ENCODE measurements at regions not wholly inside any gene's neighbourhood (a gene's known extent, or its start where the extent isn't known, plus 50 kb on each side); places are given as distances from the start of the nearest gene placed in this dataset.

DNA sequence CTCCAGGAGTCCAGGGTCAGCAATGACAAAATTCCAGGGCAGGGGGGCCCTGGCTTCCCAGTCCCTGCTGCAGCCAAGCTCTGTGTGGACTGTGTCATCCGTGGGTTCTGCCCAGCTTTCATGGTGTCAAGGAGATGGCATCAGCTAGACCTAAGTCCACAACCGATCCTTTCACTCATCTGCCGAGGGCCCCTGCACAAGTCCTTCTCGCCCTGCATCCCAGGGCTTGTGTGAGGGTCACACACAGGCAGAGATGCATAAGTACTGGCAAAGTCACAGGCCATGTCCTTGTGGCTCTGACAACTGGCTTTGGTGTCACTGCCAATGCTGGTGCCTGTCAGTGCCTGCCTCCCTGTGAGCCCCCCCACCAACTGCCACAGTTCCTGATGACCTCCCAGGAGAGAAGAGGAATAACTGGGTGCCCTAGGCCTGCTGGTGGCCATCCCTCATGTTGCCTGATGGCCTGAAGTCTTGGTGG, 181.4 kb upstream of the CST7 start:
- TF ChIP-seq, protein P1, sequence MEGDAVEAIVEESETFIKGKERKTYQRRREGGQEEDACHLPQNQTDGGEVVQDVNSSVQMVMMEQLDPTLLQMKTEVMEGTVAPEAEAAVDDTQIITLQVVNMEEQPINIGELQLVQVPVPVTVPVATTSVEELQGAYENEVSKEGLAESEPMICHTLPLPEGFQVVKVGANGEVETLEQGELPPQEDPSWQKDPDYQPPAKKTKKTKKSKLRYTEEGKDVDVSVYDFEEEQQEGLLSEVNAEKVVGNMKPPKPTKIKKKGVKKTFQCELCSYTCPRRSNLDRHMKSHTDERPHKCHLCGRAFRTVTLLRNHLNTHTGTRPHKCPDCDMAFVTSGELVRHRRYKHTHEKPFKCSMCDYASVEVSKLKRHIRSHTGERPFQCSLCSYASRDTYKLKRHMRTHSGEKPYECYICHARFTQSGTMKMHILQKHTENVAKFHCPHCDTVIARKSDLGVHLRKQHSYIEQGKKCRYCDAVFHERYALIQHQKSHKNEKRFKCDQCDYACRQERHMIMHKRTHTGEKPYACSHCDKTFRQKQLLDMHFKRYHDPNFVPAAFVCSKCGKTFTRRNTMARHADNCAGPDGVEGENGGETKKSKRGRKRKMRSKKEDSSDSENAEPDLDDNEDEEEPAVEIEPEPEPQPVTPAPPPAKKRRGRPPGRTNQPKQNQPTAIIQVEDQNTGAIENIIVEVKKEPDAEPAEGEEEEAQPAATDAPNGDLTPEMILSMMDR (IDR thresholded peaks at IDR 0.05) = no peak
- TF ChIP-seq SIN3A (IDR thresholded peaks at IDR 0.05; ENCODE audit: borderline replicate concordance, insufficient read depth, low read depth, low read length) = no peak
- TF ChIP-seq, protein P2, sequence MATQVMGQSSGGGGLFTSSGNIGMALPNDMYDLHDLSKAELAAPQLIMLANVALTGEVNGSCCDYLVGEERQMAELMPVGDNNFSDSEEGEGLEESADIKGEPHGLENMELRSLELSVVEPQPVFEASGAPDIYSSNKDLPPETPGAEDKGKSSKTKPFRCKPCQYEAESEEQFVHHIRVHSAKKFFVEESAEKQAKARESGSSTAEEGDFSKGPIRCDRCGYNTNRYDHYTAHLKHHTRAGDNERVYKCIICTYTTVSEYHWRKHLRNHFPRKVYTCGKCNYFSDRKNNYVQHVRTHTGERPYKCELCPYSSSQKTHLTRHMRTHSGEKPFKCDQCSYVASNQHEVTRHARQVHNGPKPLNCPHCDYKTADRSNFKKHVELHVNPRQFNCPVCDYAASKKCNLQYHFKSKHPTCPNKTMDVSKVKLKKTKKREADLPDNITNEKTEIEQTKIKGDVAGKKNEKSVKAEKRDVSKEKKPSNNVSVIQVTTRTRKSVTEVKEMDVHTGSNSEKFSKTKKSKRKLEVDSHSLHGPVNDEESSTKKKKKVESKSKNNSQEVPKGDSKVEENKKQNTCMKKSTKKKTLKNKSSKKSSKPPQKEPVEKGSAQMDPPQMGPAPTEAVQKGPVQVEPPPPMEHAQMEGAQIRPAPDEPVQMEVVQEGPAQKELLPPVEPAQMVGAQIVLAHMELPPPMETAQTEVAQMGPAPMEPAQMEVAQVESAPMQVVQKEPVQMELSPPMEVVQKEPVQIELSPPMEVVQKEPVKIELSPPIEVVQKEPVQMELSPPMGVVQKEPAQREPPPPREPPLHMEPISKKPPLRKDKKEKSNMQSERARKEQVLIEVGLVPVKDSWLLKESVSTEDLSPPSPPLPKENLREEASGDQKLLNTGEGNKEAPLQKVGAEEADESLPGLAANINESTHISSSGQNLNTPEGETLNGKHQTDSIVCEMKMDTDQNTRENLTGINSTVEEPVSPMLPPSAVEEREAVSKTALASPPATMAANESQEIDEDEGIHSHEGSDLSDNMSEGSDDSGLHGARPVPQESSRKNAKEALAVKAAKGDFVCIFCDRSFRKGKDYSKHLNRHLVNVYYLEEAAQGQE (IDR thresholded peaks at IDR 0.05; ENCODE audit: insufficient read depth in 1 of 2, low read depth in 2 of 2, low read length in 1 of 2) = no peak
- no peak for TF ChIP-seq TCF7L2 (IDR thresholded peaks at IDR 0.05; ENCODE audit: low read depth, low read length)
- TF ChIP-seq POLR2AphosphoS5 (IDR thresholded peaks at IDR 0.05; ENCODE audit: low read depth, low read length) = no peak
- no peaks in the 10 kb centered on the region for H3K4me1 ChIP-seq (ENCODE audit: control insufficient read depth, insufficient read depth, low read length)
- DNase-seq (ENCODE audit: low read depth, low spot score) (no peak), ATAC-seq (no peak)
- in situ Hi-C loops (cut with HindIII; ENCODE audit: low pct_unique_long_range_greater_than_20kb, low sequenced_read_pairs) = no loop called here
- no peaks in the 10 kb centered on the region for H3K9me3 ChIP-seq (ENCODE audit: control insufficient read depth, insufficient read depth, low read depth, low read length)
- BruUV-seq (replicated peaks) = no TSS peak
- H3K4me3 ChIP-seq (ENCODE audit: low read depth in 2 of 2, low read length in 2 of 2) = no peak overlapping the region
- intact Hi-C loops (cut with micrococcal nuclease; ENCODE audit: unreplicated experiment) = no loop called here
- POLR2A ChIA-PET = no interaction called here
- no peak overlapping the region for H3K27ac ChIP-seq (ENCODE audit: low read length)
- H3K27me3 ChIP-seq (ENCODE audit: control insufficient read depth, insufficient read depth, low read length) = no peaks in the 10 kb centered on the region; the same call in 1 of the 2 replicates
- CTCF ChIA-PET = no interaction called here
- no peaks in the 10 kb centered on the region for H3K36me3 ChIP-seq (ENCODE audit: control insufficient read depth, insufficient read depth, low read length)

DNA sequence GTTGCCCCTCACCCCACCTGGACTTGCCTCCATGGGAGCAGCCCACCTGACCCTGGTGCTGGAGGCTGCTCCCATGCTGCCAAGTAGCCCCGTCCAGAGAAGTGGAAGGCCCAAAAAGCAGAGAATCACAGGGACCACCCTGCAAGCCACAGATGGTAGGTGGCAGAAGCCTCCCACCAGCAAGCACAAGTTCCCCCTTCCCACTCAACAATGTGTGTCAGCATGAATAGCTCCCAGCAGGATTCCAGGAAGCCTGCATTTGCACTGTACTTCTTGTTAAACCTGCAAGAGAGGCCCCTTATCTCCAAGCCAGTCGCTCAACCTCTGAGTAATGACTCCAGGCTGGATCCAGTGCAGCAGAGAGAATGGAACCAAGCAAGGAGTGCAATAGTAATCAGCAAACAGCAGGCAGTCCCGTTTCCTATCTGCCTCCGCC, 180.8 kb upstream of the CST7 start:
- POLR2A ChIA-PET = no interaction called here
- in situ Hi-C loops (cut with HindIII; ENCODE audit: low pct_unique_long_range_greater_than_20kb, low sequenced_read_pairs) = no loop called here

More for the DNA sequence above, 180.8 kb upstream of the CST7 start:
- intact Hi-C loops (cut with micrococcal nuclease; ENCODE audit: unreplicated experiment) = no loop called here
- no peak for DNase-seq (ENCODE audit: low read depth, low spot score)
- CTCF ChIA-PET = no interaction called here
- ATAC-seq = no peak
- BruUV-seq (replicated peaks) = no TSS peak
- no peaks in the 10 kb centered on the region for H3K36me3 ChIP-seq (ENCODE audit: control insufficient read depth, insufficient read depth, low read length)
- no peaks in the 10 kb centered on the region for H3K9me3 ChIP-seq (ENCODE audit: control insufficient read depth, insufficient read depth, low read depth, low read length)
- no peak overlapping the region for H3K4me3 ChIP-seq (ENCODE audit: low read depth in 2 of 2, low read length in 2 of 2)
- H3K27me3 ChIP-seq (ENCODE audit: control insufficient read depth, insufficient read depth, low read length) = no peaks in the 10 kb centered on the region; the same call in 1 of the 2 replicates
- TF ChIP-seq, protein P2 (IDR thresholded peaks at IDR 0.05; ENCODE audit: insufficient read depth in 1 of 2, low read depth in 2 of 2, low read length in 1 of 2) = no peak
- TF ChIP-seq POLR2AphosphoS5 (IDR thresholded peaks at IDR 0.05; ENCODE audit: low read depth, low read length) = no peak
- no peak for TF ChIP-seq SIN3A (IDR thresholded peaks at IDR 0.05; ENCODE audit: borderline replicate concordance, insufficient read depth, low read depth, low read length)
- TF ChIP-seq, protein P1 (IDR thresholded peaks at IDR 0.05) = no peak
- TF ChIP-seq TCF7L2 (IDR thresholded peaks at IDR 0.05; ENCODE audit: low read depth, low read length) = no peak
- no peaks in the 10 kb centered on the region for H3K4me1 ChIP-seq (ENCODE audit: control insufficient read depth, insufficient read depth, low read length)
- H3K27ac ChIP-seq (ENCODE audit: low read length) = no peak overlapping the region
